ENCODE measurements at regions not wholly inside any gene's neighbourhood (a gene's known extent, or its start where the extent isn't known, plus 50 kb on each side); places are given as distances from the start of the nearest gene placed in this dataset.

GRCh38 chr4:63906660-63907183, 502.5 kb downstream of the TECRL start:
- TF ChIP-seq, protein P1, sequence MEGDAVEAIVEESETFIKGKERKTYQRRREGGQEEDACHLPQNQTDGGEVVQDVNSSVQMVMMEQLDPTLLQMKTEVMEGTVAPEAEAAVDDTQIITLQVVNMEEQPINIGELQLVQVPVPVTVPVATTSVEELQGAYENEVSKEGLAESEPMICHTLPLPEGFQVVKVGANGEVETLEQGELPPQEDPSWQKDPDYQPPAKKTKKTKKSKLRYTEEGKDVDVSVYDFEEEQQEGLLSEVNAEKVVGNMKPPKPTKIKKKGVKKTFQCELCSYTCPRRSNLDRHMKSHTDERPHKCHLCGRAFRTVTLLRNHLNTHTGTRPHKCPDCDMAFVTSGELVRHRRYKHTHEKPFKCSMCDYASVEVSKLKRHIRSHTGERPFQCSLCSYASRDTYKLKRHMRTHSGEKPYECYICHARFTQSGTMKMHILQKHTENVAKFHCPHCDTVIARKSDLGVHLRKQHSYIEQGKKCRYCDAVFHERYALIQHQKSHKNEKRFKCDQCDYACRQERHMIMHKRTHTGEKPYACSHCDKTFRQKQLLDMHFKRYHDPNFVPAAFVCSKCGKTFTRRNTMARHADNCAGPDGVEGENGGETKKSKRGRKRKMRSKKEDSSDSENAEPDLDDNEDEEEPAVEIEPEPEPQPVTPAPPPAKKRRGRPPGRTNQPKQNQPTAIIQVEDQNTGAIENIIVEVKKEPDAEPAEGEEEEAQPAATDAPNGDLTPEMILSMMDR (conservative IDR thresholded peaks at IDR 0.05; ENCODE audit: low read depth in 2 of 2), result no peak
- TF ChIP-seq EZH2phosphoT487 (IDR thresholded peaks at IDR 0.05; ENCODE audit: unreplicated experiment) (no peak), EZH2 (IDR thresholded peaks at IDR 0.05; ENCODE audit: low read depth, unreplicated experiment) (no peak), NANOG (IDR thresholded peaks at IDR 0.05; ENCODE audit: borderline replicate concordance) (no peak), POLR2AphosphoS5 (IDR thresholded peaks at IDR 0.05; ENCODE audit: low read depth) (no peak), JUNB (IDR thresholded peaks at IDR 0.05; ENCODE audit: unreplicated experiment) (no peak), CREB1 (CRISPR knock-in tag; IDR thresholded peaks at IDR 0.05; ENCODE audit: low read depth) (no peak), REST (IDR thresholded peaks at IDR 0.05; ENCODE audit: unreplicated experiment) (no peak), ZNF331 (CRISPR knock-in tag; IDR thresholded peaks at IDR 0.05; ENCODE audit: low read depth) (no peak), ETS1 (IDR thresholded peaks at IDR 0.05) (no peak)
